OCI-LY3 (cell line): ENCODE measurements at regions not wholly inside any gene's neighbourhood (a gene's known extent, or its start where the extent isn't known, plus 50 kb on each side); places are given as distances from the start of the nearest gene placed in this dataset.

Experiments
- EZH2phosphoT487 ChIP-seq: fragments of 200-600 bp; shearing (Covaris generic); IDR thresholded peaks from 2 replicates; pipeline ENCODE4 v1.6.1; 2018; ENCODE audit warnings: antibody characterized with exemption, mixed run types, low read depth
- TF ChIP-seq, protein P1 (sequence below): fragments of 200-600, 300-600 bp; sonication (generic); IDR thresholded peaks from 2 replicates; pipeline ENCODE4 v1.5.1; 2014; ENCODE audit warnings: antibody characterized with exemption, low read length, low read depth

DNA sequence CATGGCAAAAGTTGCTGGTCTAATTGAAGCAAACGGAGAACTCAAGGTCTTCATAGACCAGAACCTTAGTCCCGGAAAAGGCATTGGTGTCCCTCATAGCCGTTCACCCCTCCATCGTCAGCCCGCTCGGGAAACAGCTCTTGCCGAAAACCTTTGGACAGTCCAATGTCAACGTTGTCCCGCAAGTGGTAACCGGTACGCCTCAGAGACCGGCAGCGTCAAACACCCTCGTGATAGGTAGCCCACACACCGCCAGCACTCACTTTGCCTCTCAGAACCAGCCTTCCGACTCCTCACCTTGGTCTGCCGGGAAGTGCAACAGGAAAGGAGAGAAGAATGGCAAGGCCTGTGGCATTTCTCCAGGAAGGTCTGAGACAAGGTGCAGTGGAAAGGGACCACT lies 351.3 kb upstream of the CAMK1G start:
- TF ChIP-seq, protein P1, sequence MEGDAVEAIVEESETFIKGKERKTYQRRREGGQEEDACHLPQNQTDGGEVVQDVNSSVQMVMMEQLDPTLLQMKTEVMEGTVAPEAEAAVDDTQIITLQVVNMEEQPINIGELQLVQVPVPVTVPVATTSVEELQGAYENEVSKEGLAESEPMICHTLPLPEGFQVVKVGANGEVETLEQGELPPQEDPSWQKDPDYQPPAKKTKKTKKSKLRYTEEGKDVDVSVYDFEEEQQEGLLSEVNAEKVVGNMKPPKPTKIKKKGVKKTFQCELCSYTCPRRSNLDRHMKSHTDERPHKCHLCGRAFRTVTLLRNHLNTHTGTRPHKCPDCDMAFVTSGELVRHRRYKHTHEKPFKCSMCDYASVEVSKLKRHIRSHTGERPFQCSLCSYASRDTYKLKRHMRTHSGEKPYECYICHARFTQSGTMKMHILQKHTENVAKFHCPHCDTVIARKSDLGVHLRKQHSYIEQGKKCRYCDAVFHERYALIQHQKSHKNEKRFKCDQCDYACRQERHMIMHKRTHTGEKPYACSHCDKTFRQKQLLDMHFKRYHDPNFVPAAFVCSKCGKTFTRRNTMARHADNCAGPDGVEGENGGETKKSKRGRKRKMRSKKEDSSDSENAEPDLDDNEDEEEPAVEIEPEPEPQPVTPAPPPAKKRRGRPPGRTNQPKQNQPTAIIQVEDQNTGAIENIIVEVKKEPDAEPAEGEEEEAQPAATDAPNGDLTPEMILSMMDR: no peak
- no peak for TF ChIP-seq EZH2phosphoT487
